GM15510 (cell line): ENCODE measurements at regions not wholly inside any gene's neighbourhood (a gene's known extent, or its start where the extent isn't known, plus 50 kb on each side); places are given as distances from the start of the nearest gene placed in this dataset.

ENCODE experiments used
- POLR2A ChIP-seq: IDR thresholded peaks from 3 replicates; pipeline ENCODE4 v1.6.1; 2011; ENCODE audit warnings: borderline replicate concordance; ENCODE audit not compliant: insufficient read length; ENCODE audit errors: extremely low read depth

DNA sequence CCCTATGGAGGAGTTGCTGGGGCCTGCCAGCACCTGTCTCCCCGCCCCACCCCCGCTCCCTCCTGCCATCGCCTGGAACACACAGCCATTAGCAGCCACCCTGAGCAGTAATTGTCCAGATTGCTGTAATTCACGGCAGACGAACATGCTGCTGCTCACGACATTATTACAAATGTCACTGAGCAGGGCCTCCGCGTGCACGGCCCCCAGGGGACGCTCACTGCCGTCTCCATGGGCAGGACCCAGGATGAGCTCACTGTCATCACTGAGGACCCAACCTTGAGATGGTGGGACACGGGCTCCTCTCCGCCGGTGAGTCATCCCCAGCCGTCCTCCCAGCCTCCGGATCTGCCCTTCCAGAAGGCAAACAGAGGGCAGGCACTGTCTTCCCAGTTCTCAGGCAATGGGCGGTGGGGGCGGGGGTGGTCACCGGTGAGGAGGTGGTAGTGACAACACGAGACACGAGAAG lies 100.4 kb downstream of the RFLNA start:
- no peak for TF ChIP-seq POLR2A

DNA sequence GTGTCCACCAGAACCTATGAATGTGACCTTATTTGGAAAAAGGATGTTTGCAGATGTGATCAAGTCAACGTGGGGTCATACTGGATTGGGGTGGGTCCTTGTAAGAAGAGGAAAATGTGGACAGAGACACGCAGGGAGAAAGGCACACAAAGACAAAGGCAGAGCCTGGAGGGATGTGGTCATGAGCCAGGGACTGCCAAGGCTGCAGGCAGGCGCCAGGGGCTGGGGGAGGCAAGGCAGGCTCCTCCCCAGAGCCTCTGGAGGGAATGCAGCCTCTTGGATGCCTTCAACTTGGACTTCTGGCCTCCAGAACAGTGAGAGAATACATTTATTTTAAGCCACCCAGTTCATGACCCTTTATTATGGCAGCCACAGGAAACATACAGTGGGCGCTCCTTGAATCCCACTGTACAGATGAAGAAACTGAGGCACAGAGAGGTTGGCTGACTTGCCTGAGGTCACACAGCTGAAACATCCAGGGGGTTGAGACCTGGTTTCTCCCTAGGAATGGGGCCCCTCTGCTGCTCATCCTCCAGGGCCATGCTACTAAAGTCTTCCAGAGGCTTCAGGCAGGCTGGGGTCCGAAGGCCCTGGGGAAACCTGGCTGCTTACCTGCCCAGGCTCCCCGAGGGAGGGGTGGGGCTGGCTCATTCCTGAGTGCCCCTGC lies 99.7 kb downstream of the RFLNA start:
- no peak for TF ChIP-seq POLR2A

DNA sequence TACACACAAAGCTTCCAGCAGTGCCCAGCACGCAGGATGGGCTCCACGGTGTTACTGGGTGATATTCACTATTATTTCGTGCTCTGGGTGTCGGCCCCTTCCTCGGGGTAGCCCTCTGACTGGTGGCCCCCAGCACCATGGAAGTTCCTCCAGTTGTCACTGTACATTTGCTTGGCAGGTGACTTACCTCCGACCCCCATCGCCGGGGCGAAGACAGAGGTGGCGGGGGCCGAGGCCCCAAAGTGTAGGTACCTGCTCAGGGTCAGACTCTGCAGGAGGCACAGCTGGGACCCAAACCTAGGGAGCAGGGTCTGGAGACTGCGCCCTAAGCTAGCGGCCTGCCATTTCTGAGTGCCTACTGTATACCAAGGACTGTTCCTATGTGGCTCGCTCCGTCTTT lies 98.9 kb downstream of the RFLNA start:
- no peak for TF ChIP-seq POLR2A

DNA sequence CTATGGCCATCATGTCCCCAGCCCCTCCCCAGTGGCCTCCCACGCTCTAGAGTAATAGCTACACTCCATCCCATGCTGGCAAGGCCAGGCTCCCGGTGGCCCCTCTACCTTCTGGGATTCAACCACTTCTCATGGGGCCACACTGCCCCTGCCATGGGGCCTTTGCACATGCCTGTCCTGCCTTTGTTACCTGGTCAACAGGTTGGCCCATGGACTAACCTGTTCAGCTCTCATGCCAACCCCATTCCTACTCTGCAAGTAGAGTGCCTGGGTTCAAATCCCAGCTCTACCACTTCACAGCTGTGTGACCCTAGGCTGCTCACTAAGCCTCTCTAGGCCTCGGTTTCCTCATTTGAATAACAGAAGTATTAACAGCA lies 98.5 kb downstream of the RFLNA start:
- TF ChIP-seq POLR2A, result no peak

DNA sequence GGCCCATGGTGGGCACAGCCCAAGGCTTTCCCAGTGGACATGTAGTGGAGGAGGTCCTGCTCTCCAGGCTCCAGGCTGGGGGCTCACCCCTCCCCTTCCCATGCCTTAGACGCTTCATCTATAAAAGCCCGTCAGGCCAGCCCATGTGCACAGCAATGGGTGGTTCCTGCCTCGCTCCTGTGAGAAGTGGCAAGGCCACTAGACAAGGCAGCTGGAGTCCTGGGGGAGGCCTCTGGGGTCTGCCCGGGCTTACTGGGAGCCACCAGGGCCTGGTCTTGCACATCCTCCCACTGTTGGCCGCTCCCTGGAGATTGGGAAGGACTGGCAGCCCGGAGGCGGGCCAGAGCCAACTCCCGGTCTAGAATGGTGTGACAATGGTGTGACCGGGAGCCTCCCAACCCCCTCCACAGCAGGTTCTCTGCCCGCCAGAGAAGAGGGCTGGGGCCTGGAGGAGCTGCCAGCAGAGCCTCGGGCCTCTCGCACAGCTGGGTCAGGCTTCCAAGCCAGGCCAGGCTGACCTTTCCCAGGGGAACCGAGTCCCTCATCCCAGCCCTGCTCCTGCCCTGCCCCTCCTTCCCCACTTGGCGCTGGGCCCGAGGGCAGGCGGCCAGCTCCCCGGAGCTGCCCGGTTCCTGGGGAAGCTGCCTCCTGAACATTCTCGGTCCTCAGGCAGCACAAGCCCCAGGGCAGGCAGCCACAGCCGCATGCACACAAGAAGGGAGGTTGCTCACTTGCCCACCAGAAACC lies 97.9 kb downstream of the RFLNA start:
- no peak for TF ChIP-seq POLR2A

DNA sequence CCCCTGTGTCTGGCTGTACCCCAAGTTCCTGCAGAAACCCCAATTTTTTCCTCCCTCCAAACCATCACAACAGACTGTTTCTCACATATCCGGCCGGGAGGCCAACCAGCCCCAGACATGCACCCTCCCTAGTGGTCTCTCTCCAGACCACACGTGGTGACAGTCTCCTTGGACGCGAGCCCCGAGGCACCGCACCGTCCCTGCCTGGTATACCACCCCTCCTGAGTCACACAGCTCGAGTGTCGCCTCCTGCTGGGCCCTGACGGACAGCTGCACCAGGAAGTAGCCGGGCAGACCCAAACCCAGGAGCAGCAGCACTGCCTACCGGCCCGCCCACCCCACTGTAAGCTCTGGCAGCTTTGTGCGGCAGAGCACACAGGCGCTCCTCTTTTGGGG lies 97.4 kb downstream of the RFLNA start:
- peak; percentile 10 for TF ChIP-seq POLR2A

DNA sequence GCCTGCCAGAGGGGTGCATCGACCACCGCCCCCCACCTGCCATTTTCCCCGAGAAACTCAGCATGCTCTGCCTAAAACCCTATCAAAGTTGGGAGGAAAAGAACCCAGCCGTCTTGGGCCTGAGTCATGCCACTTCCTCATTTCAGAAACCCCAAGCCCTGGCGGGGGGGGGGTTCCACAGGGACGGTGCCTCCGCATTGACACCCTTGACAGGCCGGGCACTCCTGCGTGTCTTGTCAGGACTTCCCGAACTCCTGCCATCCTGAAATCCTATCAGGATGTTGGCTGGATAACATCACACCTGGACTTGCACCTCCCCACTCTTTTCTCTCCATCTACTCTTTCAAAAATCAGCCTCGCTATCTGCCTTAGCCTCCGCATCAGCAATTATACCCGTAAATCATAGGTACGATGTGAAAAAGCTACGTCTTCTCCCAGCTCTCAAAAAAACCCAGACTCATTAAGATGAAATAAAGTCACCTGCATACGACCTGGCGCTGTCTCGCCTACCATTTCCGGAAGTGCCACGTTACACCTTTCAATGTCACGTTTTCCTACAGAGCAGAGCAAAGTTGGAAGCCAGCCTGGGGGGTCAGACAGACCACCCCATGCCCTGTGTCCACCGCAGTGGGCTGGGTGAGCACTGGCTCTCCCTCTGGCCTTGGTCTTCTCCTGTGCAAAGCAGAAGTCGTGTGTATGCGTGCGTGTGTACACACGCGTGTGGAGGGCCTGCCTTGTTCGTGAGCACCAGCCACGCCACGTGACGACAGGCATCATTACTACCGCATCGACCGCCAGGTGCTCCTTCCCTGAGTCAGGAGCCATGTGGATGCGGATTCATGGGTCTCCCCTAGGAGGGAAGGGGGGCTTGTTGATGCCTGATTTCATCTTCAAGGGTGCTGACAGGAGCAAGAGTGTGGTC lies 96.7 kb downstream of the RFLNA start:
- peak; percentile 7 for TF ChIP-seq POLR2A

DNA sequence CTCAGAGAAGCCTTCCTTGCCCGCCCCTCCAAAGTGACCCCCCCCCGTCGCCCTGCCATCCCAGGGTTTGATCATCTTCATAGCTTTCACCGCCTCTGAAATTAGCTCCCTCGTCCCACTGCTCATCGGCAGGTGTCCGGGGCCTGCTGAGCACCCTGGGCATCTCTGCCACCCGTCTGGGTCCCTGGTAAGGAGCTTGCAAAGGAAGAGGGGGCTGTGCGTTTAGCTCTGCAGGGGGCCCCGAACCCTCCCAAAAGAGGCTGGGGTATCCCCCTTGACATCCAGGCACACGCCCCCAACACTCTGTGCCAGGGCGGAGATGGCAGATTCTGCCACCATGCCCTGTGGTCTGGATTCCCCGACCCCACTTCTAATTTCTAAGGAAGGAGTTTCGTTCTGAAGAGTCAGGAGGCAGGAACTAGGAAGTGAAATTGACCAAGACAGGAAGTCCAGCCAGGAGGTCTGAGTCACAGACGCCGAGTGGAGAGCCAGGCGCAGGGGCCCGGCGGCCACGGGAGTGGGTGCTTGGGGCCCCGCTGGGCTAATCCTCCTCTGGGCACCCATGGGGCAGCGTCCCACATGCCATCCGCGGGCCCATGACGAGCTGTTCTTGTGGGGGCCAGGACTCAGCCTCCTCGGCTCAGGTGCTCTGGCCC lies 95.7 kb downstream of the RFLNA start:
- TF ChIP-seq POLR2A, result no peak

DNA sequence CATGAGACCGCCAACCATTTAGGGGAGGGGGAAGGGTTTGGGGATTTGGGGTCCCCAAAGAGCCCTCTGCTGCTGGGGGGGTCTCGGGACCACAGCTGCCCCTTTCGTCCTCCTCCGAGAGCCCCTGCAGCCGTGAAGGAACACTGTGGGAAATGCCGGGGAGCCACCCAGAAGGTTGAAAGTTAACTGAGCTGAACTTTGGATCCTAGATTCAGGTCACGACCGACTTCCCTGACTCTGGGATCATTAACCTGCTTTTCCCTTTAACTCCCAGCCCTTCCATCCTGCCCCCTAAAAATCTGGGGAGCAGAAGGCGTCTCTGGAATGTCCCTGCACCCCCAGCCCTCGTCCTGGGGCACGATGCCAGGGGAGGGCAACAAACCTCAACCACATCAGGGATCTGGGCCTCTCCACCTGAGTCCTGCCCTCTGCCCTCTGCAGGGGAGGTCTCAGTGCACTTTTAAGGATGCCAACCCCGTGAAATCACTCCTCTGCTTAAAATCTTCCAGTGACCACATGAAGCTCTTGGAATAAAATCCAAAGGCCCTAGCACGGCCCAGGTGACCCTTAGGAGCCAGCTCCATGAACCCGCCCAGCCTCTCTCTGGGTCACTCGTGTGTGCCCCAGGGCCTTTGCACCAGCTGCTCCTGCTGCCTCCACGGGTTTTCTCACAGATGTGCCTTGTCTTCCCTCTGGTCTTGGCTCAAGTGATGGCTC lies 95.0 kb downstream of the RFLNA start:
- TF ChIP-seq POLR2A, result no peak

DNA sequence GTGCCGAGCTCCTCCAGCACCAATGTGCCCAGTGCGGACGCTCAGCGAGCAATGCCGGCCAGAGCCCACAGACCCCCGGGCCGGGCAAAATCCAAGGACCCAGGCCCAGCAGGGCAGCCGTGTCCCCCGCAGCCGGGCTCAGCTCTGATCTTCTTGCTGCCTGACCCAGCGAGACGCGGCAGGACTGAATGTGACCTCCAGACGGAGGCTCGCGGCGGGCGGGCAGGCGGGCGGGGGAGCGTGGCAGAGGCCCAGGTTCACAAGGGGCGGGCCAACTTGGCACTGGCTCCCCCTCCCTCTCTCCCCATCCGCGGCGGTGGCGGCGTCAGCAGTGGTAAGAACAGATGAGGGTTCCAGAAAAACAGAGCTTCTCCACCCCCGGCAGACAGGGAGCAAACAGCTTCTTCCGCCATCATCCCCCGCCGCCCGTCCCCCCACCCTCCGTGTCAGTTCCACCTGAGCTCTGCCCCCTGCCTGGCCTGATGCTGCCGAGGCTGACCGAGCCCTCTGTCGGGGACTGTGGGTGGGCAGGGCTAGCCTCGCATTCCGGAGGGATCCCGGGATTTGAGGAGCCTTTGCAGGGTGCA lies 94.3 kb downstream of the RFLNA start:
- TF ChIP-seq POLR2A, result no peak

DNA sequence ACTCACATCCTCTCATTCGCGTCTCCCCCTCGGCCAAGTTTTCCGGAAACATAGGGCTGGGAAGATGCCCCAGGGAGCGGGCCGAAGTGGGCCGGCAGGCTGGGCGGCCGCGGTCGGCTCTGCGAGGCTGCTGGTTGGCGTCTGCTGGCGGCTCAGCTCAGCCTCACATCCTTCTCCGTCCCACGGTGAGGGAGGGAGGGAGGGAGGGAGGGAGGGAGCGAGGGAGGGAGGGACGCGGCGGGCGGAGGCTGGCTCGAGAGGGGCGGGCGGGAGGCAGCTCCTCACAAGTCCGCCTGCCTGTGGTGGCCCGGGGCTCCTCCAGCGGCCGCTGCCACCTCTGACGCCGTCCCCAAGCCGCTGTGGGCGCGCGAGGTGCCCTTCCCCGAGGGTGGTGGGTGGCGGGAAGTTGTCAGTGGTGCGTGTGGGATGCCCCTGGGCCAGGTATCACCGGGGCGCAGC lies 93.8 kb downstream of the RFLNA start:
- no peak for TF ChIP-seq POLR2A

DNA sequence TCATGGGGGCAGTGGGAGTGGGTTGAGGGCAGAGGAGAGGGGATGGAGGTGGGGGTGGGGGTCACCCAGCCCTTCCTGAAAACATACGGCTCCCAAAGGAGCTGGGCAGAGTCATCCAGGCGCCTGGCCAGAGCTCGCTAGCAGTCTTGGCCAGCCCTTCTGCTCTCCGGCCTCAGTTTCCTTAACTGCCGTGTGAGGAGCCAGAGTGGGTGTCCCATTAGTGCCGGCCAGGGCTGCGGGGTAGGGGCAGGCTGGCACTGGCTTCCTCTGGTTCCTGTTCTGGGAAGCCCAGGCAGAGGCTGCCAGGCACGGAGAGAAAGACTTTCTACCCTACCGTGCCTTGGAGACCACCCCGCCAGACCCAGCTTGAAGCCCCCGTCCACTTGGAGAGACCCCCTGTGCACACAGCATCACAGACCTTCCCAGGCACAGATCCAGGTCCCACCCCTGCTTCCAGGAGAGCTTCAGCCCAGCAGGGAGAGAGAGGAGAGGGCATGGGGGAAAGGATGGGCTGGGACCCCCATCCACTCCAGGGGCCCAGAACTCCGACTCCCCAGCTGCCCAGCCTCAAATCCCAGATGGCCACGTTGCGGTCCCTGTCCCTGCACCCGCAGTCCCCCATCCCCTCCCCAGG lies 93.3 kb downstream of the RFLNA start:
- no peak for TF ChIP-seq POLR2A

DNA sequence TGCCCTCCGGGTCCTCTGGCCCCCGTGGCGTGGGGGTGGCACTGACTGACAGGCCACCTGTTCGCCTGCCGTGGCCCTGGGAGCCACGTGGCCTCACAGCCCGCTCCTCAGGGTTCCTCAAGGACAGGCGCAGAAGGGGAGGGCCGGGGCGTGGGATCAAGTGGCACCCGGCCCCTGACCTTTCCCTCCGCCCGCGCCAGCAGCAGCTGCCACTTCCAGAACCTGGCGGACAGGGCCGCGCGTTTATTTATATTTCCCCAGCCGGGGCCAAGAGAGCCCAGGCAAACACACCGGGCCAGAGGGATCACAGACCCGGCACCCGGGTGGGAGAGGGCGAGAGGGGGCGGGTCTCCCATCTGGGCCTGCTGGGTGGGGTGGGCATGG lies 92.6 kb downstream of the RFLNA start:
- TF ChIP-seq POLR2A, result no peak
